Breast epithelium (tissue), 3 donors: ENCODE measurements at regions not wholly inside any gene's neighbourhood (a gene's known extent, or its start where the extent isn't known, plus 50 kb on each side); places are given as distances from the start of the nearest gene placed in this dataset.

Experiments
- POLR2AphosphoS5 ChIP-seq, 3 donors: sonication (generic); formaldehyde crosslinking; IDR thresholded peaks; one replicate each; pipeline ENCODE4 v1.6.1; 2017; ENCODE audit warnings: antibody characterized with exemption in 3 of 3
- TF ChIP-seq, protein P1 (sequence below), 3 donors: fragments of 450-650 bp; IDR thresholded peaks; one replicate each; pipeline ENCODE4 v1.5.1; 2016 to 2017; ENCODE audit warnings: antibody characterized with exemption in 3 of 3, mild to moderate bottlenecking in 3 of 3, moderate library complexity in 3 of 3

GRCh38 chr6:141878686-141879085 lies 254.0 kb upstream of the GJE1 start:
- TF ChIP-seq POLR2AphosphoS5 (IDR thresholded peaks at IDR 0.05) = no peak
- TF ChIP-seq, protein P1, sequence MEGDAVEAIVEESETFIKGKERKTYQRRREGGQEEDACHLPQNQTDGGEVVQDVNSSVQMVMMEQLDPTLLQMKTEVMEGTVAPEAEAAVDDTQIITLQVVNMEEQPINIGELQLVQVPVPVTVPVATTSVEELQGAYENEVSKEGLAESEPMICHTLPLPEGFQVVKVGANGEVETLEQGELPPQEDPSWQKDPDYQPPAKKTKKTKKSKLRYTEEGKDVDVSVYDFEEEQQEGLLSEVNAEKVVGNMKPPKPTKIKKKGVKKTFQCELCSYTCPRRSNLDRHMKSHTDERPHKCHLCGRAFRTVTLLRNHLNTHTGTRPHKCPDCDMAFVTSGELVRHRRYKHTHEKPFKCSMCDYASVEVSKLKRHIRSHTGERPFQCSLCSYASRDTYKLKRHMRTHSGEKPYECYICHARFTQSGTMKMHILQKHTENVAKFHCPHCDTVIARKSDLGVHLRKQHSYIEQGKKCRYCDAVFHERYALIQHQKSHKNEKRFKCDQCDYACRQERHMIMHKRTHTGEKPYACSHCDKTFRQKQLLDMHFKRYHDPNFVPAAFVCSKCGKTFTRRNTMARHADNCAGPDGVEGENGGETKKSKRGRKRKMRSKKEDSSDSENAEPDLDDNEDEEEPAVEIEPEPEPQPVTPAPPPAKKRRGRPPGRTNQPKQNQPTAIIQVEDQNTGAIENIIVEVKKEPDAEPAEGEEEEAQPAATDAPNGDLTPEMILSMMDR (IDR thresholded peaks at IDR 0.05) = no peak
